SU-DHL-6 (cell line): ENCODE measurements at regions not wholly inside any gene's neighbourhood (a gene's known extent, or its start where the extent isn't known, plus 50 kb on each side); places are given as distances from the start of the nearest gene placed in this dataset.

Experiments used
- H2AFZ ChIP-seq: fragments of 200-600 bp; sonication (generic); 2 replicates; pipeline ENCODE4 v1.6.1; 2014; ENCODE audit warnings: low read depth, mild to moderate bottlenecking, moderate library complexity, mixed read lengths, antibody characterized with exemption, low read length; ENCODE audit not compliant: severe bottlenecking
- H3F3A ChIP-seq: fragments of 200-600 bp; shearing (Covaris generic); 2 replicates; pipeline ENCODE4 v1.6.0; 2016; ENCODE audit warnings: antibody characterized with exemption, mild to moderate bottlenecking; ENCODE audit not compliant: insufficient read depth
- H3K27ac ChIP-seq: fragments of 200-600 bp; sonication (generic); 2 replicates; pipeline ENCODE4 v1.5.1; 2016; ENCODE audit warnings: low read depth, mild to moderate bottlenecking, low read length, moderate library complexity, mixed read lengths
- H3K27me3 ChIP-seq: fragments of 200-600 bp; sonication (generic), shearing (Covaris generic); 2 replicates; pipeline ENCODE4 v1.6.0; 2014; ENCODE audit warnings: mild to moderate bottlenecking, low read length
- H3K36me3 ChIP-seq: fragments of 200-600 bp; sonication (generic); 2 replicates; pipeline ENCODE4 v1.6.1; 2014; ENCODE audit warnings: mild to moderate bottlenecking, low read length, mixed read lengths
- H3K4me2 ChIP-seq: fragments of 300-600, 200-600 bp; shearing (Covaris generic), sonication (generic); 2 replicates; pipeline ENCODE4 v1.6.0; 2014; ENCODE audit warnings: low read length, low read depth, mild to moderate bottlenecking; ENCODE audit not compliant: poor library complexity, severe bottlenecking
- H3K4me3 ChIP-seq: fragments of 200-600 bp; sonication (generic); 2 replicates; pipeline ENCODE4 v1.5.1; 2014; ENCODE audit warnings: antibody characterized with exemption, low read length, mild to moderate bottlenecking, mixed read lengths; ENCODE audit not compliant: insufficient read depth, poor library complexity, severe bottlenecking
- H3K79me2 ChIP-seq: fragments of 200-600 bp; sonication (generic); 2 replicates; pipeline ENCODE4 v1.6.1; 2014; ENCODE audit warnings: mild to moderate bottlenecking, low read length, moderate library complexity; ENCODE audit not compliant: insufficient read depth
- H3K9ac ChIP-seq: fragments of 200-600 bp; sonication (generic); 2 replicates; pipeline ENCODE4 v1.7.0; 2014; ENCODE audit warnings: mild to moderate bottlenecking, low read length
- H3K9me2 ChIP-seq: fragments of 200-600 bp; sonication (generic); replicated peaks from 2 replicates; pipeline ENCODE4 v1.6.1; 2014; ENCODE audit warnings: low read length; ENCODE audit not compliant: insufficient read depth
- H3K9me3 ChIP-seq: fragments of 200-600 bp; sonication (generic); 2 replicates; pipeline ENCODE4 v1.6.1; 2014; ENCODE audit warnings: low read length, mixed read lengths; ENCODE audit not compliant: insufficient read depth
- H4K20me1 ChIP-seq: fragments of 200-600 bp; sonication (generic); 2 replicates; pipeline ENCODE4 v1.6.1; 2014; ENCODE audit warnings: low read depth, mild to moderate bottlenecking, antibody characterized with exemption, low read length, moderate library complexity, mixed read lengths
- CTCF ChIP-seq: fragments of 200-600 bp; sonication (generic); IDR thresholded peaks from one replicate; pipeline ENCODE4 v1.5.1; 2017; ENCODE audit warnings: antibody characterized with exemption, mild to moderate bottlenecking, low read length, moderate library complexity; ENCODE audit not compliant: insufficient read depth, poor library complexity, severe bottlenecking
- EZH2phosphoT487 ChIP-seq: fragments of 200-600 bp; sonication (generic), shearing (Covaris generic); conservative IDR thresholded peaks from 2 replicates; pipeline ENCODE4 v1.6.1; 2018; ENCODE audit warnings: mild to moderate bottlenecking, antibody characterized with exemption, low read length, moderate library complexity, mixed read lengths

DNA sequence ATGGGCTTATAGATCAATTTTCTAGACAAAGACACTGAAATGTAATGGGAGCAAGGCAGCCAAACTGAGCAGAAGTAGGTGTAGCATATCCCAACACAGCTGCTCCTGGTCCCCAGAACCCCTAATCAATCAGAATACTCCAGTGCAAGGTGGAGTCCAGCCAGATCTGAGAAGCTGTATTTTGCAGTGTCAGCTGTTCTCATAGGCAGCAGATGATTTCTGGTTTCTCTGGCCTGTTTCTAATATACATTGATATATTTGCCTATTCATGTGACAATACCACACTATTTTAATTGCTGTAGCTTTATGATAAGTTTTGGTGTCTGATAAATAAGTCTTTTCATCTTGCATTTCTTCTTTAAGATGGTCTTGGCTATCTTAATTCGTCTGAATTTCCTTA, 117.4 kb upstream of the STARD3NL start:
- Histone ChIP-seq H3K9me2 (no peaks in the 10 kb centered on the region), H3K9ac (no peak overlapping the region), H3K36me3 (no peaks in the 10 kb centered on the region), H3K9me3 (no peaks in the 10 kb centered on the region), H3K27me3 (no peaks in the 10 kb centered on the region), H3F3A (no peaks in the 10 kb centered on the region), H4K20me1 (no peaks in the 10 kb centered on the region), H3K4me3 (no peak overlapping the region), H2AFZ (no peak overlapping the region), H3K4me2 (no peak overlapping the region), H3K79me2 (no peaks in the 10 kb centered on the region), H3K27ac (no peak overlapping the region)
- TF ChIP-seq EZH2phosphoT487, result no peak
- no peak for TF ChIP-seq CTCF

GRCh38 chr7:38066391-38066790, 111.7 kb upstream of the STARD3NL start:
- no peak overlapping the region for H2AFZ ChIP-seq

DNA sequence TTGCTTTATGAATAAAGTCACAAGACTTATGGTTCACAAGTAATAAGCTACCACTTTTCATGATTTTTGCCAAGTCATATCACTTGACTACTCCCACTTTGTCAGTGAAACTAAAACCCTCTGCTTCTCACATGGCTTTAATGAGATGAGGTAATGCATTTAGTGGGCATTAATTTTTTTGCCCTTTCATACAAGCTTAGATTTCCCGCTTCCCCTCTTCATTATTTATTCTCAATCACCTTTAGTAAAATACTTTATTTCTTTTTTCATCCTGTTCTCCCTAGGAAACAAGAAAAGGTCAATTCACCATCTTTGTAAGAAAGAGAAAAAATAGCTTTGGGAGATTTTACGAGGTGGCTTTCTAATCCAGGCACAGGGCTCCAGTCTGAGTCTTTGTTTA, 109.6 kb upstream of the STARD3NL start:
- H3K4me2 ChIP-seq, result no peak overlapping the region
- no peaks in the 10 kb centered on the region for H3K27me3 ChIP-seq
- no peaks in the 10 kb centered on the region for H3F3A ChIP-seq
- no peak overlapping the region for H2AFZ ChIP-seq
- no peak overlapping the region for H3K27ac ChIP-seq
- H3K9ac ChIP-seq, result no peak overlapping the region
- H3K4me3 ChIP-seq, result no peak overlapping the region
- no peaks in the 10 kb centered on the region for H3K36me3 ChIP-seq
- TF ChIP-seq CTCF, result no peak
- no peak for TF ChIP-seq EZH2phosphoT487
- H3K9me2 ChIP-seq, result no peaks in the 10 kb centered on the region
- H3K9me3 ChIP-seq, result no peaks in the 10 kb centered on the region
- no peaks in the 10 kb centered on the region for H3K79me2 ChIP-seq
- no peaks in the 10 kb centered on the region for H4K20me1 ChIP-seq

More at GRCh38 chr7:38066391-38066790, 111.7 kb upstream of the STARD3NL start:
- no peak overlapping the region for H3K4me2 ChIP-seq
- no peaks in the 10 kb centered on the region for H3F3A ChIP-seq
- H3K9ac ChIP-seq, result no peak overlapping the region
- no peak overlapping the region for H3K4me3 ChIP-seq
- no peaks in the 10 kb centered on the region for H3K79me2 ChIP-seq
- H3K27me3 ChIP-seq, result no peaks in the 10 kb centered on the region
- H3K9me2 ChIP-seq, result no peaks in the 10 kb centered on the region
- H3K9me3 ChIP-seq, result no peaks in the 10 kb centered on the region
- no peaks in the 10 kb centered on the region for H3K36me3 ChIP-seq
- H4K20me1 ChIP-seq, result no peaks in the 10 kb centered on the region
- H3K27ac ChIP-seq, result no peak overlapping the region
- TF ChIP-seq EZH2phosphoT487, result no peak
- TF ChIP-seq CTCF, result no peak
